Panc1 (cell line): ENCODE measurements at regions not wholly inside any gene's neighbourhood (a gene's known extent, or its start where the extent isn't known, plus 50 kb on each side); places are given as distances from the start of the nearest gene placed in this dataset.

Source experiments
- POLR2AphosphoS5 ChIP-seq: IDR thresholded peaks from 2 replicates; pipeline ENCODE4 v1.6.1; 2012; ENCODE audit warnings: mild to moderate bottlenecking, low read depth, low read length, moderate library complexity
- REST ChIP-seq, 2 experiments: IDR thresholded peaks; 2 replicates each; pipeline ENCODE4 v1.6.1; 2011 to 2012; ENCODE audit warnings: low read depth in 2 of 2, control low read depth in 1 of 2, low read length in 1 of 2, mild to moderate bottlenecking in 1 of 2, moderate library complexity in 1 of 2; ENCODE audit not compliant: insufficient read depth in 1 of 2
- SIN3A ChIP-seq: IDR thresholded peaks from 2 replicates; pipeline ENCODE4 v1.6.1; 2012; ENCODE audit warnings: low read depth, mild to moderate bottlenecking, low read length, moderate library complexity, borderline replicate concordance; ENCODE audit not compliant: insufficient read depth
- TCF7L2 ChIP-seq: IDR thresholded peaks from 2 replicates; pipeline ENCODE4 v1.6.1; 2011; ENCODE audit warnings: mild to moderate bottlenecking, low read depth, low read length, inconsistent platforms
- TF ChIP-seq, protein P1 (sequence below): fragments of 450-650 bp; IDR thresholded peaks from 2 replicates; pipeline ENCODE4 v1.5.1; 2017; ENCODE audit warnings: mild to moderate bottlenecking

- TF ChIP-seq, protein P1, sequence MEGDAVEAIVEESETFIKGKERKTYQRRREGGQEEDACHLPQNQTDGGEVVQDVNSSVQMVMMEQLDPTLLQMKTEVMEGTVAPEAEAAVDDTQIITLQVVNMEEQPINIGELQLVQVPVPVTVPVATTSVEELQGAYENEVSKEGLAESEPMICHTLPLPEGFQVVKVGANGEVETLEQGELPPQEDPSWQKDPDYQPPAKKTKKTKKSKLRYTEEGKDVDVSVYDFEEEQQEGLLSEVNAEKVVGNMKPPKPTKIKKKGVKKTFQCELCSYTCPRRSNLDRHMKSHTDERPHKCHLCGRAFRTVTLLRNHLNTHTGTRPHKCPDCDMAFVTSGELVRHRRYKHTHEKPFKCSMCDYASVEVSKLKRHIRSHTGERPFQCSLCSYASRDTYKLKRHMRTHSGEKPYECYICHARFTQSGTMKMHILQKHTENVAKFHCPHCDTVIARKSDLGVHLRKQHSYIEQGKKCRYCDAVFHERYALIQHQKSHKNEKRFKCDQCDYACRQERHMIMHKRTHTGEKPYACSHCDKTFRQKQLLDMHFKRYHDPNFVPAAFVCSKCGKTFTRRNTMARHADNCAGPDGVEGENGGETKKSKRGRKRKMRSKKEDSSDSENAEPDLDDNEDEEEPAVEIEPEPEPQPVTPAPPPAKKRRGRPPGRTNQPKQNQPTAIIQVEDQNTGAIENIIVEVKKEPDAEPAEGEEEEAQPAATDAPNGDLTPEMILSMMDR = no peak
- no peak for TF ChIP-seq POLR2AphosphoS5
- TF ChIP-seq REST (IDR thresholded peaks at IDR 0.05; ENCODE audit: insufficient read depth in 1 of 2, low read depth in 2 of 2, low read length in 1 of 2) = no peak
- no peak for TF ChIP-seq SIN3A
- no peak for TF ChIP-seq TCF7L2
Observed at GRCh38 chr4:37741564-37741963, 55.4 kb upstream of the RELL1 start.
